A549 (cell line): ENCODE measurements at regions not wholly inside any gene's neighbourhood (a gene's known extent, or its start where the extent isn't known, plus 50 kb on each side); places are given as distances from the start of the nearest gene placed in this dataset.

Source experiments
- MAX ChIP-seq: IDR thresholded peaks from 2 replicates; pipeline ENCODE4 v1.6.1; 2012
- POLR2A ChIP-seq: IDR thresholded peaks from 2 replicates; pipeline ENCODE4 v1.6.1; 2012; ENCODE audit warnings: mild to moderate bottlenecking, low read length

GRCh38 chr11:70490208-70490607 lies 91.9 kb downstream of the CTTN start:
- TF ChIP-seq MAX (no peak), POLR2A (no peak)
